Stimulated activated CD8-positive, alpha-beta memory T cell treated with anti-CD3 and anti-CD28 coated beads, Interleukin-7, amount 100 ng/mL, for 4 hours (primary cell): ENCODE measurements at regions not wholly inside any gene's neighbourhood (a gene's known extent, or its start where the extent isn't known, plus 50 kb on each side); places are given as distances from the start of the nearest gene placed in this dataset.
"Not testable (repeated sequence)": the region's sequence is repeated elsewhere in the genome, so short reads cannot be mapped to it uniquely, and the experiment has no call there.

Experiments
- DNase-seq, 2 donors: peaks; one replicate each; pipeline ENCODE4 v3.0.0-alpha.2; 2020; ENCODE audit warnings: low read depth in 2 of 2

GRCh38 chr12:13924286-13924685 is 57.1 kb downstream of the GRIN2B start:
- no peak for DNase-seq

- no peak for DNase-seq
Measured at GRCh38 chr12:13918897-13919296, 62.5 kb downstream of the GRIN2B start.

GRCh38 chr12:13915096-13915495 is 66.3 kb downstream of the GRIN2B start:
- no peak for DNase-seq

GRCh38 chr12:13913371-13913770 is 68.0 kb downstream of the GRIN2B start:
- DNase-seq, result no peak

GRCh38 chr12:13911756-13912554 is 69.4 kb downstream of the GRIN2B start:
- DNase-seq, result no peak

- no peak for DNase-seq
Measured at GRCh38 chr12:13905794-13906193, 75.6 kb downstream of the GRIN2B start.

- DNase-seq, result no peak
Measured at GRCh38 chr12:13900718-13901117, 80.7 kb downstream of the GRIN2B start.

GRCh38 chr12:13898387-13898786 is 83.0 kb downstream of the GRIN2B start:
- DNase-seq, result not testable (repeated sequence)

GRCh38 chr12:13897811-13898210 is 83.6 kb downstream of the GRIN2B start:
- DNase-seq, result no peak

GRCh38 chr12:13896063-13896626 is 85.3 kb downstream of the GRIN2B start:
- no peak for DNase-seq

- no peak for DNase-seq
Measured at GRCh38 chr12:13891902-13892301, 89.5 kb downstream of the GRIN2B start.

- DNase-seq, result no peak
Measured at GRCh38 chr12:13890943-13891342, 90.5 kb downstream of the GRIN2B start.

- DNase-seq, result no peak
Measured at GRCh38 chr12:13887779-13888388, 93.5 kb downstream of the GRIN2B start.

- DNase-seq, result no peak
Measured at GRCh38 chr12:13882176-13882575, 99.2 kb downstream of the GRIN2B start.

- no peak for DNase-seq
Measured at GRCh38 chr12:13880613-13881012, 100.8 kb downstream of the GRIN2B start.

- DNase-seq, result no peak
Measured at GRCh38 chr12:13875744-13876143, 105.7 kb downstream of the GRIN2B start.

GRCh38 chr12:13870255-13870654 is 111.1 kb downstream of the GRIN2B start:
- no peak for DNase-seq

GRCh38 chr12:13864081-13864673 is 117.2 kb downstream of the GRIN2B start:
- DNase-seq, result peak; percentile 1

GRCh38 chr12:13857750-13858149 is 123.7 kb downstream of the GRIN2B start:
- DNase-seq, result no peak

- DNase-seq, result no peak
Measured at GRCh38 chr12:13853471-13853870, 127.9 kb downstream of the GRIN2B start.

- DNase-seq, result no peak
Measured at GRCh38 chr12:13851828-13852227, 129.6 kb downstream of the GRIN2B start.

- DNase-seq, result no peak
Measured at GRCh38 chr12:13849456-13849855, 131.9 kb downstream of the GRIN2B start.

- DNase-seq, result no peak
Measured at GRCh38 chr12:13843841-13844240, 137.6 kb downstream of the GRIN2B start.
